GM21447 (cell line): ENCODE measurements at regions not wholly inside any gene's neighbourhood (a gene's known extent, or its start where the extent isn't known, plus 50 kb on each side); places are given as distances from the start of the nearest gene placed in this dataset.
"Not testable (repeated sequence)": the region's sequence is repeated elsewhere in the genome, so short reads cannot be mapped to it uniquely, and the experiment has no call there.

Experiments used
- ATAC-seq: cut with Tn5 transposase; IDR thresholded peaks from one replicate; pipeline ENCODE4 v1.9.1; 2021; ENCODE audit not compliant: unreplicated experiment

- ATAC-seq = no peak
Observed at GRCh38 chr5:91830361-91830953, 447.3 kb upstream of the ARRDC3 start.

GRCh38 chr5:91825618-91826017 is 442.5 kb upstream of the ARRDC3 start:
- no peak for ATAC-seq

- no peak for ATAC-seq
Observed at GRCh38 chr5:91824406-91824805, 441.3 kb upstream of the ARRDC3 start.

GRCh38 chr5:91820874-91821273 is 437.8 kb upstream of the ARRDC3 start:
- no peak for ATAC-seq

GRCh38 chr5:91816681-91817080 is 433.6 kb upstream of the ARRDC3 start:
- ATAC-seq = no peak

- no peak for ATAC-seq
Observed at GRCh38 chr5:91797576-91797975, 414.5 kb upstream of the ARRDC3 start.

- ATAC-seq = no peak
Observed at GRCh38 chr5:91794856-91795548, 411.9 kb upstream of the ARRDC3 start.

GRCh38 chr5:91794455-91794854 is 411.3 kb upstream of the ARRDC3 start:
- ATAC-seq = no peak

- ATAC-seq = no peak
Observed at GRCh38 chr5:91787718-91788117, 404.6 kb upstream of the ARRDC3 start.

- no peak for ATAC-seq
Observed at GRCh38 chr5:91777671-91778070, 394.6 kb upstream of the ARRDC3 start.

- no peak for ATAC-seq
Observed at GRCh38 chr5:91776249-91776648, 393.1 kb upstream of the ARRDC3 start.

GRCh38 chr5:91770400-91770799 is 387.3 kb upstream of the ARRDC3 start:
- ATAC-seq = no peak

- ATAC-seq = not testable (repeated sequence)
Observed at GRCh38 chr5:91757383-91757782, 374.3 kb upstream of the ARRDC3 start.

GRCh38 chr5:91754990-91755389 is 371.9 kb upstream of the ARRDC3 start:
- no peak for ATAC-seq

GRCh38 chr5:91744470-91744869 is 361.4 kb upstream of the ARRDC3 start:
- not testable (repeated sequence) for ATAC-seq

- no peak for ATAC-seq
Observed at GRCh38 chr5:91742550-91742949, 359.4 kb upstream of the ARRDC3 start.

- ATAC-seq = no peak
Observed at GRCh38 chr5:91741764-91742505, 358.8 kb upstream of the ARRDC3 start.

- no peak for ATAC-seq
Observed at GRCh38 chr5:91730026-91730425, 346.9 kb upstream of the ARRDC3 start.

- ATAC-seq = no peak
Observed at GRCh38 chr5:91727463-91727862, 344.3 kb upstream of the ARRDC3 start.

GRCh38 chr5:91722736-91723467 is 339.8 kb upstream of the ARRDC3 start:
- ATAC-seq = no peak

- ATAC-seq = no peak
Observed at GRCh38 chr5:91712718-91713117, 329.6 kb upstream of the ARRDC3 start.

GRCh38 chr5:91707521-91707841 is 324.4 kb upstream of the ARRDC3 start:
- ATAC-seq = no peak
